Fibroblast of mammary gland (primary cell): ENCODE measurements at regions not wholly inside any gene's neighbourhood (a gene's known extent, or its start where the extent isn't known, plus 50 kb on each side); places are given as distances from the start of the nearest gene placed in this dataset.

Experiments
- DNase-seq: peaks from one replicate; pipeline ENCODE4 v3.0.0-alpha.2; 2010; ENCODE audit warnings: low read depth
- H3K4me3 ChIP-seq: 2 replicates; pipeline ENCODE4 v1.5.1; 2011; ENCODE audit warnings: low read depth, mild to moderate bottlenecking, low read length, moderate library complexity; ENCODE audit not compliant: control insufficient read depth
- TF ChIP-seq, protein P1 (sequence below): conservative IDR thresholded peaks from 2 replicates; pipeline ENCODE4 v1.5.1; 2011; ENCODE audit warnings: low read depth, low read length, inconsistent platforms; ENCODE audit not compliant: control insufficient read depth, insufficient read depth

DNA sequence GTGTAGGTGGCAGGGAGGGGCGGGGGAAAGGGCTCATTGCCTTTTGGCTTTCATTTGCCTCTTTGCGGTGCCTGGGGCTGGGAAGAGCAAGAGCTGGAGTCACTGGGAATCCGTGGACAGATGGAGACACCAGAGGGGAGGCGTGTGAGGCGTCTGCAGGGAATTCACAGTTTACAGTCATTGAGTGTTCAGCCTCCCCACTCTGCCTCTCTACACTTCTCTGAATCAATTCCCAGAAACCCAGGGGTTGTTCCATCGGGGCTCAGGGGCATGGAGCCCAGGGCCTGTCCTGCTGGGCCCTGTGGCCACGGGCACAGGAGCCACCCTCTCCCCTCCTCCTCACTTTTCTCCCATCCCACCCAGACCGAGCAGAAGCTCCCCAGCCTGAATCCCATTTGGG, 160.5 kb upstream of the NAV2 start:
- DNase-seq, result peak; percentile 15
- H3K4me3 ChIP-seq, result no peak overlapping the region
- TF ChIP-seq, protein P1, sequence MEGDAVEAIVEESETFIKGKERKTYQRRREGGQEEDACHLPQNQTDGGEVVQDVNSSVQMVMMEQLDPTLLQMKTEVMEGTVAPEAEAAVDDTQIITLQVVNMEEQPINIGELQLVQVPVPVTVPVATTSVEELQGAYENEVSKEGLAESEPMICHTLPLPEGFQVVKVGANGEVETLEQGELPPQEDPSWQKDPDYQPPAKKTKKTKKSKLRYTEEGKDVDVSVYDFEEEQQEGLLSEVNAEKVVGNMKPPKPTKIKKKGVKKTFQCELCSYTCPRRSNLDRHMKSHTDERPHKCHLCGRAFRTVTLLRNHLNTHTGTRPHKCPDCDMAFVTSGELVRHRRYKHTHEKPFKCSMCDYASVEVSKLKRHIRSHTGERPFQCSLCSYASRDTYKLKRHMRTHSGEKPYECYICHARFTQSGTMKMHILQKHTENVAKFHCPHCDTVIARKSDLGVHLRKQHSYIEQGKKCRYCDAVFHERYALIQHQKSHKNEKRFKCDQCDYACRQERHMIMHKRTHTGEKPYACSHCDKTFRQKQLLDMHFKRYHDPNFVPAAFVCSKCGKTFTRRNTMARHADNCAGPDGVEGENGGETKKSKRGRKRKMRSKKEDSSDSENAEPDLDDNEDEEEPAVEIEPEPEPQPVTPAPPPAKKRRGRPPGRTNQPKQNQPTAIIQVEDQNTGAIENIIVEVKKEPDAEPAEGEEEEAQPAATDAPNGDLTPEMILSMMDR, result no peak

DNA sequence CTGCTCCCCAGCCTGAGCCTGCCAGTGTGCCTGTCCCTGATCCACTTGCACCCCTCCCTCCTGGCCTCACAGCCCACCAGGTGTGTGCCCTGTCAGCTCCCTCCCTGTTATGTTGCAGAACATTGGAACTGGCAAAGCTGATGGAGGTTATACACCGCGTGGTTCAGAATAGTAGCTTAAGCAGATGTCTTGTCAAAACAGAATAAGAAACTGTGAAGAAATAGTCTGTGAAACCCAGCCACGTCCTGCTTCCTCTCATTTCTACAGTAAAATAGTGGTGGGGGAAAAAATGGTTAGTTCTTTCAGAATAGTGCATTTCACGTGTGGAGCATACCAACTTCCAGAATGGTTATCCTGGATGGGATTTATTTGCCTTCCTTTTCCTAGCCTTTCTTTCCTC, 161.2 kb upstream of the NAV2 start:
- no peak for DNase-seq
- no peak overlapping the region for H3K4me3 ChIP-seq
- TF ChIP-seq, protein P1, result no peak

DNA sequence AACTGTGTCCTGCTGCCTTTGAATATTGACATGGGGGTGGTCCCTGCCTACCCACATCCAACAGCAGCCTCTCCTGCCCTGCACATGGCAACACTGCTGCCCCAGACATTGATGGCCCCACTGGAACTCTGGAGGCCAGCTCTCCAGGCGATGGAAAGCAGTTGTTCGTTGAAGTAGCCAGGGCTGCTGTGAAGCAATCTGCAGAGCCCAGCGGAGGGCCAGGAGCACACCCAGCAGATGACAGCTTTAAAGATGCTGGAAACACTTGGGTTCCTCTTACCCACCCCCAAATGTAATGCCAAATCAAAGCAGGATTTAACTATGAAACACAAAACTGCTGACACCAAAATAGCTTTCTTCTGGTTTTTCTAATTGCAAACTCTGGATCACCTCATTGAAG, 165.6 kb upstream of the NAV2 start:
- TF ChIP-seq, protein P1, result no peak
- no peak overlapping the region for H3K4me3 ChIP-seq
- DNase-seq, result no peak

DNA sequence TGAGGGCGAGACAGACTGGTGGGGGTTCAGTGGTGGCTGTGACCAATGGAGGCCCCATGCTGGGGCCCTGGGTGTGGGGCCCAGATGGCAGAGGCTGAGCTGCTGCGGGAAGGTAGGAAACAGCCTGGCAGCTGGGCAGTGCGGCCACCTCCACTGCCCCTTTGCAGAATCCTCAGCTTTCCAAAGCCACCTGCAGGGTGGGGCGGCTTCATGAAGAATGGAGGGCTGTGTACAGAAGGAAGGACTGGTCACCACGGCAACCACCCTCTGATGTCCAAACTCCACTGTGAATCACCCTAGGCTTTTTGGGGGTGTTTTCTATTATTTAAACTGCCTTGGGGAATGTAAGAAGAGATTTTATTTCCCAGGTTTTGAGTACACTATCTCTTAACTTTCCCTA, 166.3 kb upstream of the NAV2 start:
- TF ChIP-seq, protein P1, result no peak
- H3K4me3 ChIP-seq, result no peak overlapping the region
- peak; percentile 56 for DNase-seq

DNA sequence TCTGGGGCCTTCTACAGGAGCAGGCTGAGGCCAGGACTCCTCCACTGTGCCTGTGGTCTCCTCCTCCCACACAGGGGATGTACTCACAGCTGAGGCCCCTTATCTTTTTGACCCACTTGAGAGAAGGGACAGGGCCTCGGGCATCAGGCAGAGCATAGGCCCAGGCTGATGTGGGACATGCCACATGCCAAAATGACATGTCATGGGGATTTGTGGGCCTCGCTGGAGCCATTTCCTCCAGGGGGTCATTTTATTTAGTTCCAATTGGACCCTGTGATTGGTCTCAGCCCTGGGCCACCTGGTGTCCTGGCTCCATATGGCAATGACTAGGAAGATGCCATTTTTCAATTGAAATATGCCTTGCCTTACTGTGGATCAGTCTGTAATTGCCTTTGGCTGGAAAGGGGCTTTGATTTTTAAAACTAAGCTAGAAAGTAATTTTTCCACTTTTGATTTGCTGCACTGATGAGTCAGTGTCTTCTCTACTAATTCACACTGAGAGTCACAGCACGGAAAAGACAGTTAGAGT, 171.1 kb upstream of the NAV2 start:
- no peak overlapping the region for H3K4me3 ChIP-seq
- no peak for DNase-seq
- TF ChIP-seq, protein P1, result peak; percentile 3

DNA sequence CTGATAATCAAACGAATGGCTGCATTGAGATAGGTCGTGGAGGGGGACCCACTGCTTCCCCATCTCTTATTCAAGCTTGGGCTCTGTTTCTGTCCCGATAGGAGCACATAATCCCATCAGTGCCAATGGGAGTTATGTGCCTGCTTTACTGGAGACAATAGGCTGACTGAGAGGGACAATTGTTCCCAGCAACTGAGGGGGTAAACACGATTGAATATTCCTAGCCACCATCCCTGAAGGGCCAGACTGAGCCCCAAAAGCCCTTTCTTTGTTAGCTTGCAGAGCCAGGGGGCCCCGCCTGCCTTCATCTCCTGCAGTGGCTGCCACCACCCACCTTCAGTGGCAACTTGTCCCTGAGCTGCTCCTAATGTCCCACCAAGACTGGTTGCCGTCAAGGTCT, 172.8 kb upstream of the NAV2 start:
- no peak overlapping the region for H3K4me3 ChIP-seq
- TF ChIP-seq, protein P1, result no peak

More for the DNA sequence above, 172.8 kb upstream of the NAV2 start:
- DNase-seq, result no peak
